BE2C (cell line): ENCODE measurements at regions not wholly inside any gene's neighbourhood (a gene's known extent, or its start where the extent isn't known, plus 50 kb on each side); places are given as distances from the start of the nearest gene placed in this dataset.

ENCODE experiments used
- DNase-seq: peaks from one replicate; pipeline ENCODE4 v3.0.0-alpha.2; 2020
- H3K27me3 ChIP-seq: fragments of 250-450 bp; sonication (Bioruptor Pico); 2 replicates; pipeline ENCODE4 v1.5.1; 2020; ENCODE audit warnings: mild to moderate bottlenecking
- H3K36me3 ChIP-seq: fragments of 250-450 bp; sonication (Bioruptor Pico); 2 replicates; pipeline ENCODE4 v1.5.1; 2020; ENCODE audit warnings: mild to moderate bottlenecking
- H3K4me1 ChIP-seq: fragments of 250-450 bp; sonication (Bioruptor Pico); 2 replicates; pipeline ENCODE4 v1.5.1; 2020
- H3K4me3 ChIP-seq: 2 replicates; pipeline ENCODE4 v1.5.1; 2011; ENCODE audit warnings: low read depth, low read length
- H3K9me3 ChIP-seq: fragments of 250-450 bp; sonication (Bioruptor Pico); 2 replicates; pipeline ENCODE4 v1.5.1; 2020
- CTCF ChIP-seq: IDR thresholded peaks from 2 replicates; pipeline ENCODE4 v1.5.1; 2012; ENCODE audit warnings: mild to moderate bottlenecking, low read depth, low read length

- no peak for DNase-seq
- Histone ChIP-seq H3K27me3 (no peaks in the 10 kb centered on the region), H3K4me1 (no peaks in the 10 kb centered on the region), H3K36me3 (no peaks in the 10 kb centered on the region), H3K4me3 (no peak overlapping the region), H3K9me3 (no peaks in the 10 kb centered on the region)
- no peak for TF ChIP-seq CTCF
Measured at GRCh38 chr5:39566029-39566428, 141.2 kb upstream of the DAB2 start.

- Histone ChIP-seq H3K27me3 (no peaks in the 10 kb centered on the region), H3K36me3 (no peaks in the 10 kb centered on the region), H3K9me3 (no peaks in the 10 kb centered on the region), H3K4me3 (no peak overlapping the region), H3K4me1 (no peaks in the 10 kb centered on the region)
- no peak for TF ChIP-seq CTCF
- DNase-seq, result no peak
Measured at GRCh38 chr5:39561421-39561820, 136.6 kb upstream of the DAB2 start.

- Histone ChIP-seq H3K9me3 (no peaks in the 10 kb centered on the region), H3K36me3 (no peaks in the 10 kb centered on the region), H3K4me3 (no peak overlapping the region), H3K27me3 (no peaks in the 10 kb centered on the region), H3K4me1 (no peaks in the 10 kb centered on the region)
- TF ChIP-seq CTCF, result no peak
- DNase-seq, result no peak
Measured at GRCh38 chr5:39560726-39561125, 135.9 kb upstream of the DAB2 start.

- Histone ChIP-seq H3K36me3 (no peaks in the 10 kb centered on the region), H3K9me3 (no peaks in the 10 kb centered on the region), H3K4me3 (no peak overlapping the region), H3K27me3 (no peaks in the 10 kb centered on the region), H3K4me1 (no peaks in the 10 kb centered on the region)
- no peak for DNase-seq
- TF ChIP-seq CTCF, result no peak
Measured at GRCh38 chr5:39559923-39560322, 135.1 kb upstream of the DAB2 start.

GRCh38 chr5:39558541-39558940 is 133.8 kb upstream of the DAB2 start:
- Histone ChIP-seq H3K36me3 (no peaks in the 10 kb centered on the region), H3K9me3 (no peaks in the 10 kb centered on the region), H3K4me1 (no peaks in the 10 kb centered on the region), H3K4me3 (no peak overlapping the region), H3K27me3 (no peaks in the 10 kb centered on the region)
- DNase-seq, result no peak
- no peak for TF ChIP-seq CTCF

GRCh38 chr5:39555788-39556187 is 131.0 kb upstream of the DAB2 start:
- no peaks in the 10 kb centered on the region for H3K9me3 ChIP-seq
- TF ChIP-seq CTCF, result no peak
- no peaks in the 10 kb centered on the region for H3K27me3 ChIP-seq
- no peaks in the 10 kb centered on the region for H3K36me3 ChIP-seq
- no peak overlapping the region for H3K4me3 ChIP-seq
- no peak for DNase-seq
- no peaks in the 10 kb centered on the region for H3K4me1 ChIP-seq
